Mammary epithelial cell (primary cell): ENCODE measurements at regions not wholly inside any gene's neighbourhood (a gene's known extent, or its start where the extent isn't known, plus 50 kb on each side); places are given as distances from the start of the nearest gene placed in this dataset.

ENCODE experiments used
- CTCF ChIP-seq, 2 donors: IDR thresholded peaks in 1 of 2; conservative IDR thresholded peaks in 1 of 2; 2 replicates each; pipeline ENCODE4 v1.5.1; 2011 to 2012; ENCODE audit warnings: inconsistent platforms in 2 of 2, low read length in 2 of 2, mild to moderate bottlenecking in 2 of 2, control low read depth in 1 of 2, low read depth in 1 of 2; ENCODE audit not compliant: insufficient read depth in 1 of 2; ENCODE audit errors: extremely low read depth in 1 of 2
- EZH2 ChIP-seq: IDR thresholded peaks from 2 replicates; pipeline ENCODE4 v1.6.1; 2012; ENCODE audit warnings: low read length, inconsistent platforms, borderline replicate concordance

- TF ChIP-seq CTCF (conservative IDR thresholded peaks at IDR 0.05 in 1 of 2, IDR thresholded peaks at IDR 0.05 in 1 of 2; ENCODE audit: extremely low read depth in 1 of 2, insufficient read depth in 1 of 2, low read depth in 1 of 2, low read length in 2 of 2) (no peak), EZH2 (no peak)
Measured at GRCh38 chr13:31436478-31436877, 236.7 kb downstream of the B3GLCT start.
